Bronchial epithelial cell (primary cell): ENCODE measurements at regions not wholly inside any gene's neighbourhood (a gene's known extent, or its start where the extent isn't known, plus 50 kb on each side); places are given as distances from the start of the nearest gene placed in this dataset.

Experiments used
- DNase-seq: peaks from one replicate; pipeline ENCODE4 v3.0.0-alpha.2; 2010; ENCODE audit warnings: low read depth
- FAIRE-seq: peaks from 2 replicates; lab custom pipeline; 2011; peaks lifted over from hg19 to GRCh38; lab: Jason Lieb, UNC
- H3K27me3 ChIP-seq: 2 replicates; pipeline ENCODE4 v1.5.1; 2011; ENCODE audit warnings: low read length; ENCODE audit not compliant: control insufficient read depth, insufficient read depth
- H3K36me3 ChIP-seq: 2 replicates; pipeline ENCODE4 v1.5.1; 2011; ENCODE audit warnings: low read length; ENCODE audit not compliant: control insufficient read depth, insufficient read depth
- H3K4me3 ChIP-seq: 2 replicates; pipeline ENCODE4 v1.5.1; 2011; ENCODE audit warnings: mild to moderate bottlenecking, low read depth, low read length, control low read depth
- TF ChIP-seq, protein P1 (sequence below): IDR thresholded peaks from 2 replicates; pipeline ENCODE4 v1.5.1; 2011; ENCODE audit warnings: mild to moderate bottlenecking, moderate library complexity, low read length, control low read depth, inconsistent platforms; ENCODE audit not compliant: insufficient read depth, severe bottlenecking

GRCh38 chr7:25725451-25725850 is 426.5 kb upstream of the NFE2L3 start:
- no peak for DNase-seq
- Histone ChIP-seq H3K4me3 (no peak overlapping the region), H3K27me3 (peaks cover 3% of the 10 kb centered on the region), H3K36me3 (no peaks in the 10 kb centered on the region)
- no peak for FAIRE-seq
- TF ChIP-seq, protein P1, sequence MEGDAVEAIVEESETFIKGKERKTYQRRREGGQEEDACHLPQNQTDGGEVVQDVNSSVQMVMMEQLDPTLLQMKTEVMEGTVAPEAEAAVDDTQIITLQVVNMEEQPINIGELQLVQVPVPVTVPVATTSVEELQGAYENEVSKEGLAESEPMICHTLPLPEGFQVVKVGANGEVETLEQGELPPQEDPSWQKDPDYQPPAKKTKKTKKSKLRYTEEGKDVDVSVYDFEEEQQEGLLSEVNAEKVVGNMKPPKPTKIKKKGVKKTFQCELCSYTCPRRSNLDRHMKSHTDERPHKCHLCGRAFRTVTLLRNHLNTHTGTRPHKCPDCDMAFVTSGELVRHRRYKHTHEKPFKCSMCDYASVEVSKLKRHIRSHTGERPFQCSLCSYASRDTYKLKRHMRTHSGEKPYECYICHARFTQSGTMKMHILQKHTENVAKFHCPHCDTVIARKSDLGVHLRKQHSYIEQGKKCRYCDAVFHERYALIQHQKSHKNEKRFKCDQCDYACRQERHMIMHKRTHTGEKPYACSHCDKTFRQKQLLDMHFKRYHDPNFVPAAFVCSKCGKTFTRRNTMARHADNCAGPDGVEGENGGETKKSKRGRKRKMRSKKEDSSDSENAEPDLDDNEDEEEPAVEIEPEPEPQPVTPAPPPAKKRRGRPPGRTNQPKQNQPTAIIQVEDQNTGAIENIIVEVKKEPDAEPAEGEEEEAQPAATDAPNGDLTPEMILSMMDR = no peak

GRCh38 chr7:25726170-25726780 is 425.7 kb upstream of the NFE2L3 start:
- H3K27me3 ChIP-seq = peaks cover 3% of the 10 kb centered on the region
- FAIRE-seq (no peak), DNase-seq (no peak)
- H3K4me3 ChIP-seq = no peak overlapping the region
- TF ChIP-seq, protein P1 = no peak
- no peaks in the 10 kb centered on the region for H3K36me3 ChIP-seq

DNA sequence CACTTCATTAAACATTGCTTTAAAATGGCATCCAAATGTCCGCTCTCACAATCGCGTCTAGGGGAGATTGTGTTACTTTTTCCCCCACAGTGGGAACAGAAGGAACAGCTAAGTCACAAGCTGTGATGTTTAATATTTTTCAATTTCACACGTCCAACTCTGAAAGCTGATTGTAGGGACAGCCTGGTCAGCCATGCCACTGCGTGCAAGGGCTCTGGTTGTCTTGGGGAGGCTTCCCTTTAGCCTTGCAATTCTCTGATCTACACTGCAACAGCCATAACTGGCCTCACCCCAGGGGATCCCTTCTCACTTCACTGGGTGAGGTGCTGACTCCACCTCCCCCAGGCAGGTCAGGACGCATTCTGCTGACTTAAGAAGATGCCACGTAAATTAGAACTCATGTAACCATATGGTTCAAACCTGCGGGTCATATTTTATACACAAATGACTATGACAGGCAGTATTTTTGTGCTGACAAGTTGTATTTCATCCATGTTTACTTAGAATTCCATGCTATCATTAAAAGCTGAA is 425.2 kb upstream of the NFE2L3 start:
- H3K36me3 ChIP-seq = no peaks in the 10 kb centered on the region
- TF ChIP-seq, protein P1 = no peak
- peaks cover 3% of the 10 kb centered on the region for H3K27me3 ChIP-seq
- H3K4me3 ChIP-seq = no peak overlapping the region
- FAIRE-seq (no peak), DNase-seq (peak; percentile 70)

DNA sequence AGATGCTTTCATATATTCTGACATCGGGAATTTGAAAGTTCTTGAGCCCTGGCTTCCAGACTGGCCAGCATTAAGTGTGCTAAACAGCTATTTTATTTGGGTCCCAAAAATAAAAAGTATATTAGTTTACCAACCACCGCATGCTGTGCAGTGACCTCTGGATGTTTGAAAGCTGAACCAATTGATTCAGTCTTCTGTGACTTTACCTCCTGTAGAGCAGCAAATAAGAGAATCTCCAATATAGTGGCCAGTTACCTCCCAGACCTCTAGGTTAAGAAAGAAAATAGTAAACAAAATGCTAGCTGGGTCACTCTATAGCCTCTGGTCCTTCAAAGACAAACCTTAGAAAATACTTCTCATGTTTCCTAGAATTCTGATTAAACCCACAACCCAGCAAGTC is 424.6 kb upstream of the NFE2L3 start:
- DNase-seq (no peak), FAIRE-seq (no peak)
- Histone ChIP-seq H3K27me3 (peaks cover 3% of the 10 kb centered on the region), H3K36me3 (no peaks in the 10 kb centered on the region), H3K4me3 (no peak overlapping the region)
- TF ChIP-seq, protein P1 = no peak

GRCh38 chr7:25727876-25728275 is 424.1 kb upstream of the NFE2L3 start:
- FAIRE-seq = no peak
- no peak overlapping the region for H3K4me3 ChIP-seq
- peaks cover 3% of the 10 kb centered on the region for H3K27me3 ChIP-seq
- TF ChIP-seq, protein P1 = no peak
- no peaks in the 10 kb centered on the region for H3K36me3 ChIP-seq
- DNase-seq = no peak
